SH-SY5Y (cell line): ENCODE measurements at regions not wholly inside any gene's neighbourhood (a gene's known extent, or its start where the extent isn't known, plus 50 kb on each side); places are given as distances from the start of the nearest gene placed in this dataset.

Source experiments
- GATA2 ChIP-seq: IDR thresholded peaks from 2 replicates; pipeline ENCODE4 v1.6.1; 2011; ENCODE audit warnings: mild to moderate bottlenecking, low read depth, low read length
- GATA3 ChIP-seq: IDR thresholded peaks from 2 replicates; pipeline ENCODE4 v1.6.1; 2011; ENCODE audit warnings: low read depth, mild to moderate bottlenecking, low read length, moderate library complexity

GRCh38 chr3:72152551-72153476 lies 367.9 kb upstream of the PROK2 start:
- TF ChIP-seq GATA3 (peak; percentile 92), GATA2 (peak; percentile 96)

- TF ChIP-seq GATA3 (no peak), GATA2 (no peak)
These were observed 366.7 kb upstream of the PROK2 start for GRCh38 chr3:72151465-72152238.

- TF ChIP-seq GATA2, result no peak
- no peak for TF ChIP-seq GATA3
These were observed 365.9 kb upstream of the PROK2 start for GRCh38 chr3:72150634-72151412.

- TF ChIP-seq GATA2 (no peak), GATA3 (no peak)
These were observed 364.8 kb upstream of the PROK2 start for GRCh38 chr3:72149645-72150300.

- TF ChIP-seq GATA3 (no peak), GATA2 (no peak)
These were observed 362.7 kb upstream of the PROK2 start for GRCh38 chr3:72147600-72147999.

GRCh38 chr3:72145506-72146380 lies 360.8 kb upstream of the PROK2 start:
- TF ChIP-seq GATA2 (no peak), GATA3 (no peak)

- TF ChIP-seq GATA2 (peak; percentile 56), GATA3 (no peak)
These were observed 360.0 kb upstream of the PROK2 start for GRCh38 chr3:72144773-72145505.

- no peak for TF ChIP-seq GATA3
- TF ChIP-seq GATA2, result no peak
These were observed 359.2 kb upstream of the PROK2 start for GRCh38 chr3:72143966-72144717.

- TF ChIP-seq GATA2 (no peak), GATA3 (no peak)
These were observed 358.4 kb upstream of the PROK2 start for GRCh38 chr3:72143322-72143721.

- TF ChIP-seq GATA2 (no peak), GATA3 (no peak)
These were observed 357.1 kb upstream of the PROK2 start for GRCh38 chr3:72142028-72142427.

- no peak for TF ChIP-seq GATA2
- TF ChIP-seq GATA3, result no peak
These were observed 356.3 kb upstream of the PROK2 start for GRCh38 chr3:72141264-72141663.
